Activated CD4-positive, alpha-beta T cell treated with anti-CD3 and anti-CD28 coated beads, Interleukin-10, Interleukin-2, amounts not matched to agents 100 ng/mL and 50 ng/mL, durations not matched to agents 16 hours and 8 hours (primary cell): ENCODE measurements at regions not wholly inside any gene's neighbourhood (a gene's known extent, or its start where the extent isn't known, plus 50 kb on each side); places are given as distances from the start of the nearest gene placed in this dataset.
"Not testable (repeated sequence)": the region's sequence is repeated elsewhere in the genome, so short reads cannot be mapped to it uniquely, and the experiment has no call there.

Experiments used
- DNase-seq: peaks from one replicate; pipeline ENCODE4 v3.0.0-alpha.2; 2020

- DNase-seq, result no peak
These were observed 75.1 kb downstream of the HAUS1 start for GRCh38 chr18:46179306-46179705.

- no peak for DNase-seq
These were observed 78.6 kb downstream of the HAUS1 start for GRCh38 chr18:46182633-46183358.

- DNase-seq, result not testable (repeated sequence)
These were observed 80.1 kb downstream of the HAUS1 start for GRCh38 chr18:46184296-46184695.

- DNase-seq, result no peak
These were observed 80.5 kb downstream of the HAUS1 start for GRCh38 chr18:46184727-46185126.

GRCh38 chr18:46190667-46191066 lies 86.5 kb downstream of the HAUS1 start:
- no peak for DNase-seq

- no peak for DNase-seq
These were observed 92.5 kb downstream of the HAUS1 start for GRCh38 chr18:46196627-46197243.

- no peak for DNase-seq
These were observed 95.4 kb downstream of the HAUS1 start for GRCh38 chr18:46199515-46200147.

- not testable (repeated sequence) for DNase-seq
These were observed 96.2 kb downstream of the HAUS1 start for GRCh38 chr18:46200178-46201055.

GRCh38 chr18:46204143-46204542 lies 100.0 kb downstream of the HAUS1 start:
- DNase-seq, result no peak

- no peak for DNase-seq
These were observed 103.8 kb downstream of the HAUS1 start for GRCh38 chr18:46207985-46208384.

- DNase-seq, result no peak
These were observed 105.0 kb downstream of the HAUS1 start for GRCh38 chr18:46209161-46209560.

GRCh38 chr18:46211816-46212215 lies 107.6 kb downstream of the HAUS1 start:
- DNase-seq, result peak; percentile 64

GRCh38 chr18:46212398-46212797 lies 108.2 kb downstream of the HAUS1 start:
- DNase-seq, result peak; percentile 58

- peak; percentile 51 for DNase-seq
These were observed 109.1 kb downstream of the HAUS1 start for GRCh38 chr18:46213295-46213694.

- DNase-seq, result no peak
These were observed 110.2 kb downstream of the HAUS1 start for GRCh38 chr18:46214435-46214834.

GRCh38 chr18:46215902-46216723 lies 111.9 kb downstream of the HAUS1 start:
- no peak for DNase-seq

- DNase-seq, result no peak
These were observed 115.9 kb downstream of the HAUS1 start for GRCh38 chr18:46220116-46220515.

GRCh38 chr18:46222093-46222492 lies 117.9 kb downstream of the HAUS1 start:
- no peak for DNase-seq

- DNase-seq, result no peak
These were observed 118.7 kb downstream of the HAUS1 start for GRCh38 chr18:46222710-46223360.

GRCh38 chr18:46224181-46224775 lies 120.1 kb downstream of the HAUS1 start:
- no peak for DNase-seq

- DNase-seq, result no peak
These were observed 122.3 kb downstream of the HAUS1 start for GRCh38 chr18:46226461-46226860.
